ENCODE measurements at regions not wholly inside any gene's neighbourhood (a gene's known extent, or its start where the extent isn't known, plus 50 kb on each side); places are given as distances from the start of the nearest gene placed in this dataset.
"Not testable (repeated sequence)": the region's sequence is repeated elsewhere in the genome, so short reads cannot be mapped to it uniquely, and the experiment has no call there.

GRCh38 chr15:98100606-98101005, 140.1 kb downstream of the ARRDC4 start:
- not testable (repeated sequence) for H3K27ac ChIP-seq, H3K27me3 ChIP-seq, DNase-seq, H3K36me3 ChIP-seq, H3K4me1 ChIP-seq, H3K9me3 ChIP-seq, H3K4me3 ChIP-seq

- no peak for DNase-seq
- no peaks in the 10 kb centered on the region for H3K27me3 ChIP-seq
- H3K4me1 ChIP-seq, result no peaks in the 10 kb centered on the region
- H3K27ac ChIP-seq, result no peak overlapping the region
- H3K36me3 ChIP-seq, result no peaks in the 10 kb centered on the region
- H3K4me3 ChIP-seq, result no peak overlapping the region
- no peaks in the 10 kb centered on the region for H3K9me3 ChIP-seq
- no peak for TF ChIP-seq CTCF (IDR thresholded peaks at IDR 0.05)
- no peak for TF ChIP-seq POLR2A (IDR thresholded peaks at IDR 0.05)
Observed at GRCh38 chr15:98103570-98103969, 143.1 kb downstream of the ARRDC4 start.

GRCh38 chr15:98104386-98105151, 144.1 kb downstream of the ARRDC4 start:
- not testable (repeated sequence) for DNase-seq, H3K36me3 ChIP-seq, H3K9me3 ChIP-seq, H3K4me1 ChIP-seq, H3K27ac ChIP-seq, H3K27me3 ChIP-seq, H3K4me3 ChIP-seq

- not testable (repeated sequence) for H3K4me3 ChIP-seq, H3K27me3 ChIP-seq, H3K9me3 ChIP-seq, H3K27ac ChIP-seq, H3K36me3 ChIP-seq, DNase-seq, H3K4me1 ChIP-seq
Observed at GRCh38 chr15:98106615-98107194, 146.2 kb downstream of the ARRDC4 start.

- no peak overlapping the region for H3K4me3 ChIP-seq
- H3K27ac ChIP-seq, result no peak overlapping the region
- H3K36me3 ChIP-seq, result no peaks in the 10 kb centered on the region
- H3K9me3 ChIP-seq, result no peaks in the 10 kb centered on the region
- no peaks in the 10 kb centered on the region for H3K27me3 ChIP-seq
- DNase-seq, result no peak
- TF ChIP-seq POLR2A (IDR thresholded peaks at IDR 0.05) (no peak), CTCF (IDR thresholded peaks at IDR 0.05) (no peak)
- H3K4me1 ChIP-seq, result no peaks in the 10 kb centered on the region
Observed at GRCh38 chr15:98111806-98112205, 151.3 kb downstream of the ARRDC4 start.

GRCh38 chr15:98113327-98113726, 152.8 kb downstream of the ARRDC4 start:
- no peak overlapping the region for H3K4me3 ChIP-seq
- TF ChIP-seq CTCF (IDR thresholded peaks at IDR 0.05), result no peak
- TF ChIP-seq POLR2A (IDR thresholded peaks at IDR 0.05), result no peak
- no peaks in the 10 kb centered on the region for H3K27me3 ChIP-seq
- no peaks in the 10 kb centered on the region for H3K9me3 ChIP-seq
- H3K36me3 ChIP-seq, result no peaks in the 10 kb centered on the region
- no peak overlapping the region for H3K27ac ChIP-seq
- no peak for DNase-seq
- H3K4me1 ChIP-seq, result no peaks in the 10 kb centered on the region

GRCh38 chr15:98120561-98120960, 160.1 kb downstream of the ARRDC4 start:
- H3K27ac ChIP-seq, result no peak overlapping the region
- no peaks in the 10 kb centered on the region for H3K36me3 ChIP-seq
- H3K9me3 ChIP-seq, result no peaks in the 10 kb centered on the region
- H3K4me3 ChIP-seq, result no peak overlapping the region
- no peaks in the 10 kb centered on the region for H3K4me1 ChIP-seq
- no peak for DNase-seq
- TF ChIP-seq CTCF (IDR thresholded peaks at IDR 0.05) (no peak), POLR2A (IDR thresholded peaks at IDR 0.05) (no peak)
- H3K27me3 ChIP-seq, result no peaks in the 10 kb centered on the region
